ENCODE measurements at regions not wholly inside any gene's neighbourhood (a gene's known extent, or its start where the extent isn't known, plus 50 kb on each side); places are given as distances from the start of the nearest gene placed in this dataset.

DNA sequence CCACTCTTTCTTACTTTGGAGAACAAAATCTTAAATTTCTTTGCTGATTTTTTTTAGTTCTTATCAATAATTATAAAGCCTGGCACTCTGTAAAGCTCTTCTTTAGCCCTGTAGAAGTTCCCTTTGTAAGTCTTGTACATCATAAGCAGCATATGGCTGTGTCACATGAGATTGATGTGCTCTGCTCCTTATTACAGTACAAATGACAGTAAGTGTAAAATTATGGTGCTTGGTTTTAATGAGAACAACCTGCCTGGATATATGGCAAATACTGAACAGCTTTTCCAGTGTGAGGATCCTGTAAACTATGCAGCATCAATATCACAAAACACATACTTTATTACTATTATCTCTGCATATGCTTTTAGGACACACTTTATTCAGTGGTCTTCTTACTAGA lies 145.9 kb upstream of the GNPDA2 start:
- Histone ChIP-seq H3K36me3 (no peaks in the 10 kb centered on the region), H3K27me3 (no peaks in the 10 kb centered on the region), H3K4me3 (no peak overlapping the region), H3K27ac (no peak overlapping the region), H3K4me1 (no peaks in the 10 kb centered on the region), H3K9me3 (no peaks in the 10 kb centered on the region)
- TF ChIP-seq, protein P1, sequence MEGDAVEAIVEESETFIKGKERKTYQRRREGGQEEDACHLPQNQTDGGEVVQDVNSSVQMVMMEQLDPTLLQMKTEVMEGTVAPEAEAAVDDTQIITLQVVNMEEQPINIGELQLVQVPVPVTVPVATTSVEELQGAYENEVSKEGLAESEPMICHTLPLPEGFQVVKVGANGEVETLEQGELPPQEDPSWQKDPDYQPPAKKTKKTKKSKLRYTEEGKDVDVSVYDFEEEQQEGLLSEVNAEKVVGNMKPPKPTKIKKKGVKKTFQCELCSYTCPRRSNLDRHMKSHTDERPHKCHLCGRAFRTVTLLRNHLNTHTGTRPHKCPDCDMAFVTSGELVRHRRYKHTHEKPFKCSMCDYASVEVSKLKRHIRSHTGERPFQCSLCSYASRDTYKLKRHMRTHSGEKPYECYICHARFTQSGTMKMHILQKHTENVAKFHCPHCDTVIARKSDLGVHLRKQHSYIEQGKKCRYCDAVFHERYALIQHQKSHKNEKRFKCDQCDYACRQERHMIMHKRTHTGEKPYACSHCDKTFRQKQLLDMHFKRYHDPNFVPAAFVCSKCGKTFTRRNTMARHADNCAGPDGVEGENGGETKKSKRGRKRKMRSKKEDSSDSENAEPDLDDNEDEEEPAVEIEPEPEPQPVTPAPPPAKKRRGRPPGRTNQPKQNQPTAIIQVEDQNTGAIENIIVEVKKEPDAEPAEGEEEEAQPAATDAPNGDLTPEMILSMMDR (IDR thresholded peaks at IDR 0.05) = no peak
- DNase-seq (no peak), FAIRE-seq (no peak), ATAC-seq (no peak)
- intact Hi-C loops (cut with DNase I) = no loop called here

DNA sequence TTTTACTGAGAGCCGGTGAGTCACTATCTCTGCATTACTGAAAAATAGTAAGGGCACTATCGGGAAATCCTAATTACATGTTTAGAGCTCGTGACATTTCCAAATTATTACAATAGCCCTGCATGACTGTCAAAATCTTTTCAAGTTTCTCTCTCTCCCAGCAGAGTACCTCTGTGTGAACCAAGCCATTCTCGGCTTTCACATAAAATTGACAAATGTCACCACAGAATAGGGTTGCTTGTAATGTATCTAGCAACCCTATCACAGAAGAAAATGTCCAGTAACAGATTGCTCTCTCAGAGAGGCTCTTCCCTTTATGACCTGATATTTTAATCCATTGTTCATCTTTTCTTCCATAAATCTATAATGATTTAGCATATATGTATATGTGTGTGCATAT lies 144.8 kb upstream of the GNPDA2 start:
- intact Hi-C loops (cut with DNase I) = no loop called here
- no peak for DNase-seq
- no peaks in the 10 kb centered on the region for H3K27me3 ChIP-seq

DNA sequence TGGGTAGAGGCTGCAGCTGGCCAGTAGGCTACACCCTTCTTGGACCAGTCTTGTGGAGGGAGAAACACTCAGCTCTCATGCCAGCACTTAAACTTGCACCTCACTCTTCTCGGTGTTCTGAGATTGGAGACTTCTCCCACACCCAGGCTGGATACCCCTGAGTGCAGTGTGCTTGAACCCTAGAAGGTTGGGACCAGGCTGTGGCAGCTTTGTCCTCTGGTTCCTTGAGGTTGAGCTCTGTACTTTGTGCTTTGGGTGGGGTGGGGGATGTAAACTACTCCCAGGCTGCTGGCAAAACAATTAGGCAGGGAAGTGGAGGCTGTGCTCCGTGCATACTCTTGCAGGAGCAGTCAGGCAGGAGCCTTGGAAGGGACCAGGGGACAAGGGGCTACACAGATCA lies 143.6 kb upstream of the GNPDA2 start:
- no peak for ATAC-seq
- no peak overlapping the region for H3K4me3 ChIP-seq

More for the DNA sequence above, 144.8 kb upstream of the GNPDA2 start:
- no peak for FAIRE-seq
- Histone ChIP-seq H3K9me3 (no peaks in the 10 kb centered on the region), H3K36me3 (no peaks in the 10 kb centered on the region), H3K27ac (no peak overlapping the region), H3K4me3 (no peak overlapping the region), H3K4me1 (no peaks in the 10 kb centered on the region)
- WGBS, 2 donors = 48 to 51% methylated on average over 4 of the region's 4 CpGs
- no peak for ATAC-seq
- TF ChIP-seq, protein P1 (IDR thresholded peaks at IDR 0.05) = no peak

DNA sequence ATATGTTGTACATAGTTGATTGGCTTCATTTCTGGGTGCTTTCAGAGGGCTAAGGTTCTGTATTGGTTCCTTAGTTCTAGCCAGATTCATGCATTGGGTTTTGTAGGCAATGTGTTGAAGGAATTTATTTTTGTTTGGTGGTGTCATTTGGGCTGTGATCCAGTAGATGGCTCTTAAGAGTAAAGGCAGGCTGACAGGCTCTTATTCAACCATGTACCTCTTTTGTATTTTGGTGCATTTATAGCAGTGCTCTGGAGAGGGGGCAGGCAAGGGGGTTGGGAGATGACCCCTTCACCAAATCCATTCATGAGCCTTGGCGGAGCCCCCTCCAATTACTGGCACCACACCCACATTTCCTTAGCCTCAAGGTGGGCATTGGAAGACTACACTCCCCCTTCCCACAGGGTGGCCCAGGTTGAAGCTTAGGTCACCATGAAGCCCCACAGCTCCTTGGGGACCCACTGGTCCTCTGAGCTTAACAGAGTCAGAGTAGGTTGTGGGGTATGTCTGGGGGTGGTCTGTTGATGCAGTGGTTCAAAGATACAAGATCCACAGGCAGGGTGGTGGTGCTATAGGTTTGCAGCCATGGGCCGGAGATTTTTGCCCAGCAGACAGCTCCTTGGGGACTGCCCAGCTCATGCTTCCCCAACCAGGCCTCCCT lies 143.0 kb upstream of the GNPDA2 start:
- no peaks in the 10 kb centered on the region for H3K9me3 ChIP-seq
- intact Hi-C loops (cut with DNase I) = no loop called here
- H3K27me3 ChIP-seq = no peaks in the 10 kb centered on the region
- H3K27ac ChIP-seq = no peak overlapping the region
- no peaks in the 10 kb centered on the region for H3K36me3 ChIP-seq
- WGBS, 2 donors = 68 to 77% methylated on average over 2 of the region's 2 CpGs
- DNase-seq (peak in 2 of 6 donors; percentile 22 to 30), ATAC-seq (no peak), FAIRE-seq (no peak)
- TF ChIP-seq, protein P1 (IDR thresholded peaks at IDR 0.05) = no peak
- H3K4me3 ChIP-seq = no peak overlapping the region
- no peaks in the 10 kb centered on the region for H3K4me1 ChIP-seq

More for the DNA sequence above, 143.6 kb upstream of the GNPDA2 start:
- H3K36me3 ChIP-seq = no peaks in the 10 kb centered on the region
- DNase-seq (peak in 2 of 6 donors; percentile 23 to 30), FAIRE-seq (no peak)
- H3K27me3 ChIP-seq = no peaks in the 10 kb centered on the region
- H3K9me3 ChIP-seq = no peaks in the 10 kb centered on the region
- H3K4me1 ChIP-seq = no peaks in the 10 kb centered on the region
- H3K27ac ChIP-seq = no peak overlapping the region
- intact Hi-C loops (cut with DNase I) = no loop called here
- TF ChIP-seq, protein P1 (IDR thresholded peaks at IDR 0.05) = no peak
- WGBS, 2 donors = 62 to 74% methylated on average over 2 of the region's 2 CpGs

DNA sequence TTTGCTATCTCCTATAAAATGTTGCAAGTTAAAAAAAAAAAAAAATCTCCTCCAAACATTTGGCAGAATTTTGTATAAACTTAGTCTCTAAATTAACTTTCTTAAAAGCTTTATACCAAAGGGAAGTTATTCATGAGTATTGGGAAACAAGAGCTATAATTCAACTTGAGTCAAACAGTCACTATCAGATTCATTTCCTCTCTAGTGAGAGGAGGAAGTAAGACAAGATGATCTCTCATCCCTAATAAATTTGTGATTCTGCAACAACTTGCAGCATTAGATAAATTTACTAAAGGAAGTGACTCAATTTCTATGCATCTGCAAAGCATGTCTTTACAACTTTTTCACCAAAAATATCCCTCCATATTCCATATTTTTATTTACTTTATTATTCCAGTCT lies 135.4 kb upstream of the GNPDA2 start:
- Histone ChIP-seq H3K4me1 (no peaks in the 10 kb centered on the region), H3K27me3 (no peaks in the 10 kb centered on the region), H3K36me3 (no peaks in the 10 kb centered on the region), H3K9me3 (no peaks in the 10 kb centered on the region), H3K27ac (no peak overlapping the region), H3K4me3 (no peak overlapping the region)
- intact Hi-C loops (cut with DNase I) = no loop called here
- ATAC-seq (no peak), FAIRE-seq (no peak), DNase-seq (no peak)
- TF ChIP-seq, protein P1 (IDR thresholded peaks at IDR 0.05) = no peak

Data from pancreas (tissue), 10 donors.